Fibroblast of the aortic adventitia (primary cell): ENCODE measurements at regions not wholly inside any gene's neighbourhood (a gene's known extent, or its start where the extent isn't known, plus 50 kb on each side); places are given as distances from the start of the nearest gene placed in this dataset.

Experiments used
- DNase-seq: peaks from one replicate; pipeline ENCODE4 v3.0.0-alpha.2; 2010; ENCODE audit warnings: low read depth
- H3K4me3 ChIP-seq: 2 replicates; pipeline ENCODE4 v1.5.1; 2011; ENCODE audit warnings: low read depth, mild to moderate bottlenecking, control low read depth, low read length, moderate library complexity
- TF ChIP-seq, protein P1 (sequence below): IDR thresholded peaks from 2 replicates; pipeline ENCODE4 v1.5.1; 2011; ENCODE audit warnings: mild to moderate bottlenecking, low read length, control low read depth, inconsistent platforms; ENCODE audit not compliant: insufficient read depth

DNA sequence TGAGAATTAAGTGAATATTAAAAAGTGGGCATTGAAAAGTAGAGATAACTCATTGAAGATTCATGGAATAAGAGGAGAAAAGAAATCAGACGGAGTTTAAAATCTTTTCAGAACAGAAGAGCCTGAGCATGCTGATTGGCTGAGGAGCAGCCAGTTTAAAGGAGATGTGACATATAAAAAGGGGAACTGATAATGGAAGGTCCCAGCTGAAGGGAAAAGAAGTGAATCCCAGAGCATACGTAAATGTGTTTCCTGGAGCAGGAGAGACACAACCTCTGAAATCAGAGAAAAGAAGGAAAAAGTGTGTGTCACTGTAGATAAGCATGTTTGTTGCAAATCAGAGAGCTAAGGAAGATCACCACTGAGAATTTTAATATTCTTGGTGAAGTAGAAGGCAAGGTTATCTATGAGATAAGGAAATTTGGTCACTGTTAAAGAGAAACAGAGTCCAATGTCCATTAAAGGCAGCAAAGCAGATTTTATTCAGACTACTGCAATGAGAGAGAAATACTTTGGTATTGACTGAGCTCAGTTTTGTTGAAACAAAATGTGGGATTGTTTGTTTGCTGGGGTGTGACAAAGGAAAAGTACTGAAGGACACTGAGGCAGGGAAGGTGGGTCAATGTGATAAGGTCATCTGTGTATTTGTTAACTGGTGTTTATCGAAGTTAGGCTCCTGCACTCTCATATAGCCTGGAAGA is 84.6 kb upstream of the WDR72 start:
- no peak overlapping the region for H3K4me3 ChIP-seq
- DNase-seq: no peak

DNA sequence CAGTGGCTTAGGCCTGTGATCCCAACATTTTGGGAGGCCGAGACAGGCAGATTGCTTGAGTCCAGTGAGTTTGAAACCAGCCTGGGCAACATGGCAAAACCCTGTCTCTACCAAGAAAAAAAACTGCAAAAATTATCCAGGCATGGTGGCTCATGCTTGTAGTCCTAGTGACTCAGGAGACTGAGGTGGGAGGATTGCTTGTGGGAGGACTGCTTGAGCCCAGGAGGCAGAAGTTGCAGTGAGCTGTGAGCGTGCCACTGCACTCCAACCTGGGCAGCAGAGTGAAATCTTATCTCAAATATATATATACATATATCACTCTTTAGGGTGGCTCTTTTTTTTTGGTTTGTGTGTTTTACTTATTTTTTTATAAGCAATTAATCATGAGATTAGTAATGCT is 83.7 kb upstream of the WDR72 start:
- TF ChIP-seq, protein P1, sequence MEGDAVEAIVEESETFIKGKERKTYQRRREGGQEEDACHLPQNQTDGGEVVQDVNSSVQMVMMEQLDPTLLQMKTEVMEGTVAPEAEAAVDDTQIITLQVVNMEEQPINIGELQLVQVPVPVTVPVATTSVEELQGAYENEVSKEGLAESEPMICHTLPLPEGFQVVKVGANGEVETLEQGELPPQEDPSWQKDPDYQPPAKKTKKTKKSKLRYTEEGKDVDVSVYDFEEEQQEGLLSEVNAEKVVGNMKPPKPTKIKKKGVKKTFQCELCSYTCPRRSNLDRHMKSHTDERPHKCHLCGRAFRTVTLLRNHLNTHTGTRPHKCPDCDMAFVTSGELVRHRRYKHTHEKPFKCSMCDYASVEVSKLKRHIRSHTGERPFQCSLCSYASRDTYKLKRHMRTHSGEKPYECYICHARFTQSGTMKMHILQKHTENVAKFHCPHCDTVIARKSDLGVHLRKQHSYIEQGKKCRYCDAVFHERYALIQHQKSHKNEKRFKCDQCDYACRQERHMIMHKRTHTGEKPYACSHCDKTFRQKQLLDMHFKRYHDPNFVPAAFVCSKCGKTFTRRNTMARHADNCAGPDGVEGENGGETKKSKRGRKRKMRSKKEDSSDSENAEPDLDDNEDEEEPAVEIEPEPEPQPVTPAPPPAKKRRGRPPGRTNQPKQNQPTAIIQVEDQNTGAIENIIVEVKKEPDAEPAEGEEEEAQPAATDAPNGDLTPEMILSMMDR: no peak
- DNase-seq: no peak
- H3K4me3 ChIP-seq: no peak overlapping the region

More for the DNA sequence above, 84.6 kb upstream of the WDR72 start:
- TF ChIP-seq, protein P1: no peak

DNA sequence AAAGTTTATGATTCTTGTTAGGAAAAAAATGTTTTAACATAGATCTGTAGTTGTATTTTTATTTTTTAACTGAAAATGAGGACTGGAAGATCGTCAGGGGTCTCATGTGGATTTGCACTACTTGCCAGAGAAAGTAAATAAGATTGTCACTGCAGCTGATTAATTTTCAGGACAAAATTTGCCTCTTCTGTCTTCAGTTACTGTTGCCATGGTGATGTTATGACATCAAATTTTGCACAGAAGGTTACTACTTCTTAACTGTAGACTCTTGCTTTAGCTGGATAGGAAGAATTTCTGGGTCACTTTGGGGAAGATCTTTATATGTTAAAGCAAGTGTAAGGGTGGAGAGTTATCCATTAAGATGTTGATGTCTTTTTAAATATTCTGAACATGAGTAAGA is 82.2 kb upstream of the WDR72 start:
- TF ChIP-seq, protein P1: no peak
- H3K4me3 ChIP-seq: no peak overlapping the region
- DNase-seq: no peak

DNA sequence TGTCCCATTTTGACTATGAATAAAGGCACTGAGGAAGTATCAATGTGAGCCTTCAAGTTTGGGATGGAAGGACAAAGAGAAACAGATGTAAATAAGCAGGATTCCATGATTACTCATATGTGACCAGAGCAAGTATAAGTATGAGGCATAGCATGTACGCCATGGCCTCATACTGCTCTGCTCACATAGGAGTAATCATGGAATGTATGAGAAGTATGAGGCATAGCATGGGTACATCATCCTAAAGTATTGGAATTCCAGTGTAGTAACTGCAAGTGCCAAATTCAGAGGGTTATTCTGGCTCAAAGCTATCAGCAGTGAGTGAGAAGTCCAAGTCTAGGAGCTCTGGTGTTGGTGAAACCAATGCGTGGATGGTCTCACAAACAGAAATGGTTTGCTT is 81.2 kb upstream of the WDR72 start:
- H3K4me3 ChIP-seq: no peak overlapping the region
- no peak for DNase-seq
- TF ChIP-seq, protein P1: no peak

DNA sequence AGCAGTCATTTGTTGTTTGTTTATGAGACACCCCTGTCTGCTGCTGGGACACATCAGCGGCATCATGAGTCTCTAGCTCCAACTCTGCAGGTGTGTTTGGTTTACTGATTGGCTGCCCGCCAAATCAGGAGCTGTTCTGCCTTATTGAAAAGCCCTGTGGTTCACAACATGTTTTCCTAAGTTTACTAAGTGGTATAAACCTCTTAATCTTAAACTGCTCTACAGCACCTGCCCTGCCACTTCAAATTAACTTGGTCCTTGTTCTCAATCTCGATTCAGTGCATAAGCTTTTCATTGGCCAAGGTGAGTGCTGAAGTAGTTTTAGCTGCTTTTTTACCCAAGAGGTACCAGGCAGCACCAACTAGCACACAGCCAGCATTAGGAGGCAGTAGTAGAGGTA is 77.8 kb upstream of the WDR72 start:
- DNase-seq: no peak
- TF ChIP-seq, protein P1: no peak
- no peak overlapping the region for H3K4me3 ChIP-seq

DNA sequence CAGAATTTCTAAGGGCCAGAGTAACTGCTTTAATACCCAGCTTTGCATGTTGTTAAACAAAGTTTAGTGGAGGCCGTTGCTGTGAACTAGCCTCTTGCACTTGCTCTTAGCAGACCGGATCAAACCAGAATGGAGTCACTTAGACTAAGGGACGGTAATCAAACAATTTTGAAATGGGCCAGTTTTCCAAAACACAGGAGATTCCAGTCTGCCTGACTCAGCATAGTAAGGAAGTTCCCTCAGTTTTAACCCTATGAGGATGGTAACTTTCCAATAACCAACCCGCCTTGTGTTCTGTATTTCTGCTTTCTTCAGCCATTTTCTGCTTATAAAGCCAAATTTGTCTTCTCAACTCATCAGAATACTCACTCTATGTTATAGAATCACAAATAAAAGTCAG is 77.2 kb upstream of the WDR72 start:
- H3K4me3 ChIP-seq: no peak overlapping the region
- DNase-seq: no peak
- TF ChIP-seq, protein P1: no peak

DNA sequence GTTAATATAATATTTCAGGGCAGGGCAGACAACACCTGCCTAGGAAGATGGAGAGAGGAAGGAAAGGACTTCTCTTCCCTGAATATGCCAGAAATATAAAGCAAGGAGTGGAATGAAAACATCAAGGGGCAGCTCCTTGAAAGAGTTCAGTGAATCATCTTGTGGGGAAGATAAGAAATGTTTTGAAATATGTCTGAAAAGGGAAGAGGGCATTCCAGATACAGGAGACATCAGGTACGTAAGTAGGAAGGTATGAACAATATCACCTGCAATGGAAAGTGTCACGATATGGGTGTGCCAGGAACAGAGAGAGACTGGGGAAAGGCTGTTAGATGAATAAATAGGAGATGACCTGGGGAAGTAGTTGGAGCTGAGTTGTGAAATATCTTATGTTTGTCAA is 75.8 kb upstream of the WDR72 start:
- no peak overlapping the region for H3K4me3 ChIP-seq
- TF ChIP-seq, protein P1: no peak
- DNase-seq: no peak
